Left ventricle myocardium superior (tissue), 1 donor: ENCODE measurements at regions not wholly inside any gene's neighbourhood (a gene's known extent, or its start where the extent isn't known, plus 50 kb on each side); places are given as distances from the start of the nearest gene placed in this dataset.

ENCODE experiments used
- ATAC-seq: fragments of 200-7000 bp; cut with Tn5 transposase; one replicate; pipeline ENCODE4 v1.9.1; 2020; ENCODE audit warnings: mild to moderate bottlenecking, moderate library complexity
- DNase-seq: peaks from one replicate; pipeline ENCODE4 v3.0.0-alpha.2; 2020
- intact Hi-C: fragments of 100-400 bp; cut with micrococcal nuclease; formaldehyde crosslinking; loops from one replicate; pipeline ENCODE4 v1.11.0; 2022
- donor health status: DM: no; HTN: yes; CAD: no; lungs with severe emphysema.

- no peak for ATAC-seq
- intact Hi-C loops, result no loop called here
- DNase-seq, result no peak
These were observed 288.0 kb upstream of the PITRM1 start for GRCh38 chr10:3460420-3461128.

GRCh38 chr10:3455385-3456334, 283.1 kb upstream of the PITRM1 start:
- intact Hi-C loops, result no loop called here
- ATAC-seq (peak; percentile 50), DNase-seq (no peak)

GRCh38 chr10:3452683-3453361, 280.2 kb upstream of the PITRM1 start:
- ATAC-seq (peak; percentile 76), DNase-seq (no peak)
- intact Hi-C loops, result no loop called here

- ATAC-seq, result peak; percentile 78
- intact Hi-C loops, result no loop called here
These were observed 279.6 kb upstream of the PITRM1 start for GRCh38 chr10:3452173-3452626.

GRCh38 chr10:3451516-3452172, 279.1 kb upstream of the PITRM1 start:
- no peak for DNase-seq
- intact Hi-C loops, result no loop called here
- no peak for ATAC-seq

More at GRCh38 chr10:3452173-3452626, 279.6 kb upstream of the PITRM1 start:
- no peak for DNase-seq

- intact Hi-C loops, result no loop called here
- ATAC-seq, result no peak
- DNase-seq, result no peak
These were observed 273.6 kb upstream of the PITRM1 start for GRCh38 chr10:3446221-3446620.

- DNase-seq, result no peak
- intact Hi-C loops, result no loop called here
- ATAC-seq, result no peak
These were observed 273.1 kb upstream of the PITRM1 start for GRCh38 chr10:3445648-3446047.

GRCh38 chr10:3442451-3442990, 269.9 kb upstream of the PITRM1 start:
- no peak for DNase-seq
- intact Hi-C loops, result no loop called here
- no peak for ATAC-seq

- DNase-seq (no peak), ATAC-seq (no peak)
- intact Hi-C loops, result no loop called here
These were observed 266.6 kb upstream of the PITRM1 start for GRCh38 chr10:3439183-3439582.

GRCh38 chr10:3438606-3439005, 266.0 kb upstream of the PITRM1 start:
- intact Hi-C loops, result no loop called here
- ATAC-seq, result no peak

GRCh38 chr10:3435671-3436070, 263.1 kb upstream of the PITRM1 start:
- DNase-seq (no peak), ATAC-seq (no peak)
- intact Hi-C loops, result no loop called here

More at GRCh38 chr10:3438606-3439005, 266.0 kb upstream of the PITRM1 start:
- DNase-seq, result no peak

- no peak for ATAC-seq
- intact Hi-C loops, result no loop called here
- DNase-seq, result no peak
These were observed 261.4 kb upstream of the PITRM1 start for GRCh38 chr10:3433988-3434387.

GRCh38 chr10:3433131-3433530, 260.5 kb upstream of the PITRM1 start:
- DNase-seq, result no peak

GRCh38 chr10:3432081-3432825, 259.7 kb upstream of the PITRM1 start:
- intact Hi-C loops, result no loop called here
- DNase-seq (no peak), ATAC-seq (no peak)

More at GRCh38 chr10:3433131-3433530, 260.5 kb upstream of the PITRM1 start:
- ATAC-seq, result no peak
- intact Hi-C loops, result no loop called here

GRCh38 chr10:3430501-3430900, 257.9 kb upstream of the PITRM1 start:
- ATAC-seq, result no peak
- no peak for DNase-seq
- intact Hi-C loops, result no loop called here

GRCh38 chr10:3429676-3430075, 257.1 kb upstream of the PITRM1 start:
- peak; percentile 31 for ATAC-seq
- intact Hi-C loops, result no loop called here
- no peak for DNase-seq

- ATAC-seq (no peak), DNase-seq (no peak)
- intact Hi-C loops, result no loop called here
These were observed 256.2 kb upstream of the PITRM1 start for GRCh38 chr10:3428826-3429225.

- DNase-seq (peak; percentile 69), ATAC-seq (peak; percentile 76)
- intact Hi-C loops, result no loop called here
These were observed 255.4 kb upstream of the PITRM1 start for GRCh38 chr10:3427950-3428354.
